Stimulated activated naive CD8-positive, alpha-beta T cell treated with anti-CD3 and anti-CD28 coated beads, Interleukin-15, amount 100 ng/mL, for 72 hours (primary cell): ENCODE measurements at regions not wholly inside any gene's neighbourhood (a gene's known extent, or its start where the extent isn't known, plus 50 kb on each side); places are given as distances from the start of the nearest gene placed in this dataset.

Source experiments
- ATAC-seq: fragments of 150-1000 bp; cut with Tn5 transposase; 2 replicates; pipeline ENCODE4 v1.10.0; 2021; ENCODE audit warnings: mild to moderate bottlenecking, moderate library complexity
- DNase-seq, 2 donors: peaks; one replicate each; pipeline ENCODE4 v3.0.0; 2021 to 2022
- H3K27ac Mint-ChIP-seq, 2 donors: one replicate each; pipeline ENCODE4 v1.8.0; 2022; ENCODE audit warnings: mild to moderate bottlenecking in 2 of 2, mixed read lengths in 2 of 2, moderate library complexity in 2 of 2
- H3K27me3 Mint-ChIP-seq: one replicate; pipeline ENCODE4 v1.8.0; 2022; ENCODE audit warnings: mixed read lengths
- H3K4me1 Mint-ChIP-seq: one replicate; pipeline ENCODE4 v1.8.0; 2022; ENCODE audit warnings: mild to moderate bottlenecking, mixed read lengths
- H3K4me3 Mint-ChIP-seq, 2 donors: one replicate each; pipeline ENCODE4 v1.8.0; 2022; ENCODE audit warnings: mild to moderate bottlenecking in 2 of 2, mixed read lengths in 2 of 2, moderate library complexity in 1 of 2
- H3K9me3 Mint-ChIP-seq, 2 donors: one replicate each; pipeline ENCODE4 v1.8.0; 2022; ENCODE audit warnings: mixed read lengths in 2 of 2

DNA sequence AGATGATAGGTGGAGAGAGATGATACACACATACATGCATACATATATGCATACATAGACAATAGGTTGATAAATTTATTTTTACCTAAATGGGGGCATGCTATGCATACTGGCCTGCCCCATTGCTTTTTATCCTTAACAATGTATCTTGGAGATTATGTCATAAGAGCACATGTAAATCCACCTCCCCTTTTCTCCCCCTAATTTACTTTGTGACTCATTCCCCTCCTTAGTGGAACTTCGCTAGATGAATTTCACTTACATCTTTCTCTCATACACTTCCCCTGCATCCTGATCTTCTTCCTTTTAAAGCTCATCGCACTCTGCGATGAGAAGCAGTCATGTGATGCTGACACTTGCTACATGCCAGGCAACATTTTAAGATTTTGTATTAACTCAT is 223.6 kb downstream of the C1D start:
- DNase-seq: no peak

DNA sequence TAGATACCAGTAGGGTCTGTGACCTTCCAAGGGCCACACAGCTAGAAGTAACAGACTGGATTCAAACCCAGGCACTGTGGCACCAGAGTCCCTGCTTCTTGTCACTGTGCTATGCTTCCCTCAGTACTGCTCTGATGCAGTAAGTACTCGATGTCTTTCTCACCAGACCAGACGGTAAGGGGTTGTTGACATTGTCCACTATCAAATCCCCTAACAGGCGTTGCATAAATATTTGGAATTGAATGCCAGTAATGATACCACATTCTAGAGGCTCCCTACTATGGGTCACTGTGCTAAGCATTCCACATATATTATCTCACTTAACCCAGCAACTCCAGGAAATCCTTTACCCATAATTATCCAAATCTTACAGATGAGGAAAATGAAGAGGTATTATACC is 223.1 kb downstream of the C1D start:
- no peaks in the 10 kb centered on the region for H3K9me3 Mint-ChIP-seq
- no peak for ATAC-seq
- H3K4me3 Mint-ChIP-seq: no peak overlapping the region
- no peak for DNase-seq
- H3K4me1 Mint-ChIP-seq: no peaks in the 10 kb centered on the region
- H3K27ac Mint-ChIP-seq: no peak overlapping the region
- peaks cover 8% of the 10 kb centered on the region for H3K27me3 Mint-ChIP-seq

More for the DNA sequence above, 223.6 kb downstream of the C1D start:
- ATAC-seq: no peak
- Mint-ChIP-seq H3K4me3 (no peak overlapping the region), H3K27me3 (peaks cover 8% of the 10 kb centered on the region), H3K27ac (no peak overlapping the region), H3K9me3 (no peaks in the 10 kb centered on the region), H3K4me1 (no peaks in the 10 kb centered on the region)

DNA sequence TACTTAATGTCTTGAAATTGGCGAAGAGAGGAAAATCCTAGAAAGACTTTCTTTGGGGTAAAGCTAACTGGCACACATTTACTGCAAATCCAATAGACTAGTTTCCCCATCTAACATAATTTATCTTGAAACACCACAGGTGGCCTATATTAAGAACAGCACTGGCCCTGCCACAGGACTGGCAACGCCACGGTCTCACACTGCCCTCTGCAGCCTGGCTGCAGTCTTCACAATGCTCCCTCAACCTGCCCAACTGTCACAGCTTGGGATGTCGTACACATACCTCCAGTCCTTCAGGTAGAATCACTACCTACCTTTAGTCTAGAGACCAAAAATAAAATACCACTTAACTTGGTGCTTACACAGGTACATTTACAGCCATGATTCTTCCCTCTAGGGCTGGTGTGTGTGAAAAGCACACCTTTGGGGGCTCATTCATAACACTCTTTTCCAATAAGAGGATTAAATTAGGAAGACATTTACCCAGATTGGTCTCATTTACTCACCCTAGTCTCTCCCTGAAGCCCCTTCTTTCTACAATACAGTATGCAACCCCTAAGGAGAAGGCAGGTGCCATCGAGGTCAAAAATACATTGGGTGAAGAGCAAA is 222.2 kb downstream of the C1D start:
- ATAC-seq (peak; percentile 85), DNase-seq (peak; percentile 14 to 36)

DNA sequence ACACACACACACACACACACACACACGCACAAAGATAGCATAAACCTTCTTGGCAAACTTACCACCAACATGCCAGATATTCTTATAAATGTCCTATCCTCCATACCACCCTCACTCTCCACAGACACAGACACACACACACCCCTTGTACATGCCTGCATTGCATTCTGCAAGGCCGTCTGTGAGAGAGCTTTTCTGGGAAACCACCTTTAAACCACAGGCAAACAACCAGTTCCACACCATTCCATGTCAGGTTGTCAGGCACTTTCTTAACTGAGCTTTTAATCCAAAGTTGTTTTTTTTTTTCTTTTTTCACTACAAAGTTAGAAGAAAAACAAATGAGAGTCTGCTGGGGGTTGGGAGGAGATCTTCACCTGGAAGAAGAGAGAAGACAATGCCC is 221.1 kb downstream of the C1D start:
- Mint-ChIP-seq H3K4me3 (no peak overlapping the region), H3K27ac (no peak overlapping the region), H3K4me1 (no peaks in the 10 kb centered on the region), H3K27me3 (peaks cover 8% of the 10 kb centered on the region), H3K9me3 (no peaks in the 10 kb centered on the region)
- no peak for DNase-seq
- ATAC-seq: no peak

More for the DNA sequence above, 222.2 kb downstream of the C1D start:
- Mint-ChIP-seq H3K9me3 (no peaks in the 10 kb centered on the region), H3K4me1 (no peaks in the 10 kb centered on the region), H3K27me3 (peaks cover 8% of the 10 kb centered on the region), H3K4me3 (no peak overlapping the region), H3K27ac (no peak overlapping the region)

DNA sequence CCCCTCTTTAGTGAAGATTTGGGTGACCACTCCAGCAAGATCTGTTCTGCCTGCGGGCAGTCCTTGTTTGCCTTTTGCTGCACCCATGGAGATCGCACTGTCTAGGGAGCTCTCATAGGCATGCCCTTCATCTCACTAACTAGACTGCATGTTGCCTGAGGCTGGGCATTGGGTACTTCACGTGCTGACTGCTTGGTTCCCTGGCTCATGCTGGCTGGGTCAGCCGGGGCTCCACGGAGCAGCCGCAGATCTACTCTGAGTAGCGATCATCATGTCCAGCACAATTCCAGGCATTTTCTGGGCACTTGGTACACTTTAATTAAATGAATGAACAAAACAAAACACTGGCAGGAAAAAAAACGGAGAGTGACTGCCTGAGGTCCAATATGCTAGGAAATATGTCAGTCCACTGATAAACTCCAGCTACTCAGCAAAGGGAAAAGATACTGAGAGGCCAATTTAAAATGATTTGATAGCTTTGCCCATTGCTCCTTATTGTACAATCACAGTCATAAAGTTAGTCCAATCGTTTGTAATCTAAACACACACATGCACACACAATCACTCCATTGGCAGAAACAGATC is 220.3 kb downstream of the C1D start:
- ATAC-seq (no peak), DNase-seq (no peak)
- Mint-ChIP-seq H3K9me3 (no peaks in the 10 kb centered on the region), H3K27me3 (peaks cover 8% of the 10 kb centered on the region), H3K27ac (peak overlapping the region in 1 of 2 donors; percentile 3), H3K4me1 (no peaks in the 10 kb centered on the region), H3K4me3 (no peak overlapping the region)

DNA sequence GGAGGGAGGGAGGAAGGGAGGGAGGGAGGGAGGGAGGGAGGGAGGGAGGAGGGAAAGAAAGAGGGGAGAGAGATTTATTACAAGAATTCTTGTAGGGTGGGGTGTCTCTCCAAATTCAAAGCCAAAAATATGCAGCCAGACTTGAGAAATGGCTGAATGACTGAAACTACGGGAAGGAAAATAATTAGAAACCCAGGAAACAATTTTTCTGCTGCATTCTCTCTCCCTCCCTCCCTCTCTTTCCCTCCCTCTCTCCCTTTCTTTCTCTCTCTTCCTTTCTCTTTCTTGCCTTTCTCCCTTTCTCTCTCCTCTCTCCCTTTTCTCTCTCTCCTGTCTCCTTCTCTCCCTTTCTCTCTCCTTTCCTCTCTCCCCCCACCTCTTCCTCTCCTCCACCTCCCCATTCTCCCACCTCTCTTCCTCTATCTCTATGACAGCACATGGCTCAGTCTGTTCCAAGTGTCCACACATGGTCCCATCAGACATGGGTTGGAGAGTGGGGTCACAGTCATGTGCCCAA is 218.7 kb downstream of the C1D start:
- Mint-ChIP-seq H3K9me3 (no peaks in the 10 kb centered on the region), H3K27me3 (peaks cover 8% of the 10 kb centered on the region), H3K27ac (no peak overlapping the region), H3K4me1 (no peaks in the 10 kb centered on the region), H3K4me3 (no peak overlapping the region)
- ATAC-seq (no peak), DNase-seq (no peak)

DNA sequence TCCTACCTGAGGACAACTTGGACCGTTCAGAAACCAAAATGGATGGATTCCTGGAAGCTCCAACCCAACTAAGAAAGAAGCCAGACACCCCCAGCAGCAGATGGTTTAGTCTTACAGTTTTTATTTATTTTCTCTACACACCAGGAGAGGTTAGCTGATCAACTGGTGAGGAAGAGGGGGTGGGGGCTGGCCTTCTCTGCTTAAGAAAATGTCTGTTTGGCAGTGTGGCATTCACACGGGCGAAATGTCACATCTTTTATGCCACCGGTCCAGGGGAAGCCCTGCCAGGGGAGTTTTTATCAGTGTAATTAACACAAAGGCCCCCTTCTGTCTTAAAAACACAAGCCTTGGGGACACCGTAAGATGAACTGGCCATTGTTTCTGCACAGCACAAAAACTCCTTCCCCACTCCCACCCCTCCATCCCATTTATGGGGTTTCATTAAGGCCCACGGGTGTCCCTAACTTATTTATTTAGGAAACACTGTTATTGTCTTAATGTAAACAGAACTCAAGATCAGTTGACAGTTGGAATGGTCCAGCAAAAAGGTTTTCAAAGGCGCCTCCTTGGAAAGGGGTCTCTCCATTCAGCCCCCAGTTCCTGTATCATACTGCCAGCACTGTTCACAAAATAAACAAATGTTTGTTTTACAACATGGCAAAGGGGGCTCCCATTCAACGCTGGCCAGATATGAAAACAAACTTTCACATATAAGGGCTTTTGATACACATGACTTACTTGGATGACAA is 217.0 kb downstream of the C1D start:
- H3K9me3 Mint-ChIP-seq: no peaks in the 10 kb centered on the region
- no peak overlapping the region for H3K4me3 Mint-ChIP-seq
- ATAC-seq (no peak), DNase-seq (no peak)
- H3K4me1 Mint-ChIP-seq: no peaks in the 10 kb centered on the region
- H3K27ac Mint-ChIP-seq: no peak overlapping the region
- H3K27me3 Mint-ChIP-seq: peaks cover 8% of the 10 kb centered on the region

DNA sequence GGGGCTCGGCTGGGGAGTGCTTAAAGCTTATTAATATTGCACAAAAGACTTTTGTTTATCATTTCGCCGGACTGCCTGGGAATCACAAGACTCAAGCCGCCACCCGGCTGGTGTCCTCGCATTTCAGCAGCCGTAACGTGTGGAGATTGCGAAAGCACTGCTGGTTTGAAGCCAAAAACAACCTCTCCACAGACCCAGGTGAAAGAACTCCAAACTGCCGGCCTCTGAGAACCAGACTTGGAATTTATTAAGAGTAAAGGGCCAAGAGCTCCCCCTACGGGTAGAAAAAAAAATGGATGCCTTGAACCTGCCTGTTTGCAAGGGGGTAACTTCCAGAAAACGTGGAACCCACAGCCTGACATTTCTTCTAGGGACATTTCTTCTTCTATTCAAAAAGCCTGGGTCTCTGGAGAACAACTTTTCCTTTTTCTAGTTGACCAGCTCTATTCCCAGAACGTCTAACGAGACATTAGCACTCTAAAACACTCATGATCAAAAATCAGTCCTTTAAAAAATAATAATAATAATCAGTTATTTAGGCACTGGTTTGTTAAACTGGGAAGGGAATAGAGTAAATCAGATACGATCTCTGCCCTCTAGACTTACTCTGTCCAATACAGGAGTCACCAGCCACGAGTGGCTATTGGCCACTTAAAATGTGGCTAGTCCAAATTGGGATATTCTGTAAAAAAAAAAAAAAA is 216.3 kb downstream of the C1D start:
- ATAC-seq (no peak), DNase-seq (peak; percentile 15 to 30)
- H3K27ac Mint-ChIP-seq: no peak overlapping the region
- H3K4me1 Mint-ChIP-seq: no peaks in the 10 kb centered on the region
- H3K9me3 Mint-ChIP-seq: no peaks in the 10 kb centered on the region
- H3K27me3 Mint-ChIP-seq: peaks cover 8% of the 10 kb centered on the region
- H3K4me3 Mint-ChIP-seq: no peak overlapping the region

DNA sequence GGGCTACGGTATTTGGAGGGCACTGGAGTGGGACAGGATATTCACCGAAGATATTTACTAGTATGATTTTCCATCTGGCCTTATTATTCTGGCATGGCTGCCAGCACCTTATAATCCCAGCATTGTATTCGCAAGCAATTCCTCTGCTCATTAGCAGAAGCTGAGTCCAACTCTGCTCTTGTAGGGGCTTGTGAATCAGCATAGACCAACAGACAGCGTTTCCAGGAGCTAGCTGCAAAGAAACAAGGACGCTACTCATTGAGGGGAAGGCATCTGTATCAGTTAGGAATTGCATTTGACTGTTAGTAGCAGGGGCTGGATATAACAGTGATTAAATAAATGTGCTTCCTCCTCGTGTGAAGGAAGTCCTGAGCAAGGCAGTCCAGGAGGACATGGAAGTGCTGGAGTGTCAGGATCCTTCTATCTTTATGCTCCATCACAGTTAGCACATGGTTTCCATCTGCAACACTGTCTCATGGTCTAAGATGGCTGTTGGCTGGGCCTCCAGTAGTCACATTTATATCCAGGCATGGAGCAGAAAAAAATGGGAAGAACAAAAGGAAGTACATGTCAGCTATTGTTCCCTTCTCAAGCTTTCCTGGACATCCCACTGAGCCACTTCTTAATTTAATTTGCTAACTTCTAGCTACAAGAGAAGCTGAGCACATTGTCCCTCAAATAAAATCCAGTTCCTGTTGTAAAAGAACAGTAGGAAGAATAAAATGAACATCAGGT is 214.1 kb downstream of the C1D start:
- DNase-seq: no peak
- no peaks in the 10 kb centered on the region for H3K27me3 Mint-ChIP-seq
- no peak overlapping the region for H3K4me3 Mint-ChIP-seq
- H3K27ac Mint-ChIP-seq: no peak overlapping the region
- ATAC-seq: no peak
- no peaks in the 10 kb centered on the region for H3K9me3 Mint-ChIP-seq
- H3K4me1 Mint-ChIP-seq: no peaks in the 10 kb centered on the region

DNA sequence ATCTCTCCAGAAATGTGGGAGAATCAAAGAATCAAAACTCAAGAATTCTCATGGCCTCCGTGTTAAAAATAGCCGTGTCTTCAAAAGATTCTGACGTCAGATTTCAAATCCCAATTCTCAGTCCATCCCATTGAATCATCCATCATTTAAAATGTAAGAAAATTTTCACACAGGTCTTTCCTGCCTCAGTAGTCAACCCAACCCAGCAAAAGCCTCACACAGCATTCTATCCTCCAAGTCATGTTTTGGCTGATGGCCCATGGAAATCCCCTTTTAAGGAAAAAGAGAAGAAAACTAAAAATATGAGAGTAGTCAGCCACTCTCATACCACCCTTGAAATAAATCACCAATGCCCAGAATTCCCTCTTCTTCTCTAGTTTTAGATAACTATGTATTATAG is 211.8 kb downstream of the C1D start:
- no peaks in the 10 kb centered on the region for H3K27me3 Mint-ChIP-seq
- H3K27ac Mint-ChIP-seq: no peak overlapping the region
- H3K9me3 Mint-ChIP-seq: no peaks in the 10 kb centered on the region
- no peaks in the 10 kb centered on the region for H3K4me1 Mint-ChIP-seq
- no peak for ATAC-seq
- H3K4me3 Mint-ChIP-seq: no peak overlapping the region
- no peak for DNase-seq

DNA sequence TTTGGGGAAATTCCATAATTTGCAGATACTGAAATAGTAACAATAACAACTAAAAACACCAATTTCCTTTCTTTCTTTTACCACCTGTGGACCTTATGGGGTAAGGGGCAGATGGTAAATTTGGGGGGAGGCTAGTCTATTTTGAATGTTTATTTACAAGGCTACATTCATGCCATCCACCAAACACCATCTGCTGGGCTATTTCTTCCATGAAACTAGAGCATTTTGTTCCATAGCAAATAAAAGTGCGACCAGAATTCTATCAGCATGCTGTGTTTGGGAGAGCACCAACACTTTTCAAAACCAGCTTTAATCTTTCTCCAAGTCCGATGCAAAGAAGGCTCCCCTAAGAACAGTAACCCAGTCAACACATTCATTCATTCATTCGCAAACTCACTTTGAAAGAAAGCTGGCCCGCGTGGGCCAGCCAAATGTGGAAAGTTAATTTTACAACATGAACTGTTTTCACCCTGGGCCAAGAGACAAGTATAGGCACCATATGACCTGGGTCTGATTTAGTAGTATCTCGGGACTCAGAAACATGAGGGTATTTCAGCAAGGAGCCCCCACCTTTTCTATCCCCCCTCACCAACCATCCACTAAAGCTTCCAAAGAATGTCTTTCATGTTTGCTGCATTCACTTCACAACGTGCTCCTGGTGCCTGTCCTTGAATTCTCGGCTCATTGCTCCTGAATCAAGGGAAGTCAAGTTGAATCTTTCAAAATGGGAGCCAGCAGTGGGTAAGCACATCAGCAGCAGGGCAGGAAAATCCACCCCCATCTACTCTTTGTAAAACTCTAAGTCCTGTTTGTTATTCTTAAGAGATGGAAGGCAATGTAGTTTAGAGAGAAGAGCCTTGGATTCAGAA is 210.6 kb downstream of the C1D start:
- Mint-ChIP-seq H3K4me1 (no peaks in the 10 kb centered on the region), H3K9me3 (no peaks in the 10 kb centered on the region), H3K4me3 (no peak overlapping the region), H3K27ac (no peak overlapping the region), H3K27me3 (no peaks in the 10 kb centered on the region)
- ATAC-seq: no peak
- DNase-seq: no peak

DNA sequence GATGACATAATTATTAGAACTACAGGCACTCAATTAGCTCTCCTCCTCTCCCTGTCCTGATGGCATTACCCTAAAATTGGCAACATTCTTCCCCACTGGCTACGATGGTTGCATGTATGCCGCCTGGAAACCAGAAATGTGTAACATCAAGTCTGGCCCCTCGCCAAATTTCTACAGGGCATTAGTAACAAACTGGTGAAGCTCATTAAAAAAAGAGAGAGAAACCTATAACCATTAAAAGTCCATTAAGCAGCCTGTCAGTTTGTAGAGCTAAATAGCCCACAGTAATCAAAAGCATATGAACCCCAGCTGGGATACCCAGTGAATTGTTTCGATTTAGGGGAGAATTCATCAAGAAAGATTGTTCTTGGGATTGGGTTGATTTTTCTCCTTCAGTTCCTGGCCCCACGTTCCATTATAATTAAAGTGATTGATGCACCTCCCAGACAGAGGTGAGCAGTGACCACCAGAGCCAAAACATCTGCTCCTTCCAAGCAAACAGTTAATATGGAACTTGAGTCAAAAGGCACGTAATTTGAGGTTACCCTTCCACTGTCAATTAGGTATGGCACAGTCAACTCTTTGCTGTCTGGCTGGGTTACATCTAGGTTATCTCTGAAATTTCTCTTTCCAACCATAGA is 208.6 kb downstream of the C1D start:
- Mint-ChIP-seq H3K4me1 (no peaks in the 10 kb centered on the region), H3K4me3 (no peak overlapping the region), H3K27ac (no peak overlapping the region), H3K9me3 (no peaks in the 10 kb centered on the region), H3K27me3 (no peaks in the 10 kb centered on the region)
- ATAC-seq (no peak), DNase-seq (no peak)

DNA sequence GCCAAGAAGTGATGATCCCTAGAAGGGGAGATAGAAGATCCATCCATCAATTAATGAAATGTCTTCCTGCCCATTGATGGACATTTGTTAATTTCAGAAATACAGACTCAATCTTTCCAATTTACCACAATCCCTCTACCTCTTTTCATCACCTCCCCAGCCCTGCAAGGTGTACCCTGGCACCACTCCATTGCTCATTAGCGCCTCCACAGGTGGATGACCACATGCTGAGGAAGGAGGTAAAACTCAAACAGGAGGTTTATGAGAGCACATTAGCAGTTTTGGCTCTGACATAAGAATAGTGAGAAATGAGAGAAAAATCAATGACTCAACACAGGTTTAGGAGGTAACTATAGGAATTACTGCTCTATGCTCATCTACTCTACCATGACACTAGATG is 208.0 kb downstream of the C1D start:
- H3K4me3 Mint-ChIP-seq: no peak overlapping the region
- no peak for DNase-seq

DNA sequence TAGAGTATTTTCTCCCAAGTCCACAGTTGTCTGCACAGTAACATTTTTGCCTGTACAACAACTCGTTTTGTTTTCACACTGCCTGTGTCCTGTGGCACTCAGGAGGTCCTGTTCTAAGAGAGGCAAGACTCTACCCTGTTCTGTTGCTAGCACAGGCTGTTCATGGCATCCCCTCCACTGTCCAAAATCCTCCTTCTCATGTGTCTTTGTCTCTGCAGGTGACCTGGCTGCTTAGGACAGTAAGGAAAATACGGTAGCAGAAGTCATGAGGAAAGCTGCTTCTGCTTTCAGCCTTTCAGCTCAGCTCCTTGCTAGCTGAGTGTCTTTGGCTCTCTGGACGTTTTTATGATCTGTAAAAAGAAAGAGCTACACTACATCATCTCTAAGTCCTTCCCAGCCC is 205.9 kb downstream of the C1D start:
- no peaks in the 10 kb centered on the region for H3K9me3 Mint-ChIP-seq
- no peaks in the 10 kb centered on the region for H3K4me1 Mint-ChIP-seq
- no peak overlapping the region for H3K4me3 Mint-ChIP-seq
- ATAC-seq: no peak
- H3K27ac Mint-ChIP-seq: no peak overlapping the region
- H3K27me3 Mint-ChIP-seq: no peaks in the 10 kb centered on the region
- DNase-seq: no peak

More for the DNA sequence above, 208.0 kb downstream of the C1D start:
- no peak for ATAC-seq
- Mint-ChIP-seq H3K9me3 (no peaks in the 10 kb centered on the region), H3K27ac (no peak overlapping the region), H3K4me1 (no peaks in the 10 kb centered on the region), H3K27me3 (no peaks in the 10 kb centered on the region)
